ENCODE measurements at regions not wholly inside any gene's neighbourhood (a gene's known extent, or its start where the extent isn't known, plus 50 kb on each side); places are given as distances from the start of the nearest gene placed in this dataset.
A peak's percentile ranks its signal among the peaks of the same experiment; 100 is the strongest.
"Not testable (repeated sequence)": the region's sequence is repeated elsewhere in the genome, so short reads cannot be mapped to it uniquely, and the experiment has no call there.

DNA sequence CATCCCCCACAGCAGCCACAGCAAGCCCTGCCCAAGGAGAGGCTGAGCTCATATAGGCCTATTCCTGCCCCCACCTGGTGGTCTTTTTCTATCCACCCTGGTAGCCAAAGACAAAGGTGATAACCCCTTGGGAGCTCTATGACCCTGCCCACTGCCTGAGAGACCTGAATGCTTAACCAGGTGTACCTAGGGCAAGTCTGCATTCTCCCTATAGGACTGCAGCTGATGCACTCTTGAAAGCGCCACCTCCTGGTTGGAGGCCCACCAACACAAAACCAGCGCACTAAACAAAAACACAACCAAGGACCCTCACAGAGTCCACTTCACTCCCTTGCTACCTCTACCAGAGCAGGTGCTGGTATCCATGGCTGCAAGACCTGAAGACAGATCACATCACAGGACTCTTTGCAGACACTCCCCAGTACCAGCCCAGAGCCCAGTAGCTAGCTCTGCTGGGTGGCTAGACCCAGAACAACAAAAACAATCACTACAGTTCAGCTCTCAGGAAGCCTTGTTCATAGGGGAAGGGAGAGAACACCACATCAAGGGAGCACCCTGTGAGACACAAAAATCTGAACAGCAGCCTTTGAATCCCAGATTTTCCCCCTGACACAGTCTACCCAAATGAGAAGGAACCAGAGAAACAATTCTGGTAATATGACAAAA lies 72.8 kb upstream of the SORL1 start:
- DNase-seq (ENCODE audit: low spot score); H3K27ac Mint-ChIP-seq; H3K9me3 Mint-ChIP-seq; H3K36me3 Mint-ChIP-seq (ENCODE audit: low read depth): not testable (repeated sequence)
- Mint-ChIP-seq H3K27me3 (ENCODE audit: low read depth) (peaks cover 10% of the 10 kb centered on the region), H3K4me3 (peak overlapping the region; percentile 25), H3K4me1 (ENCODE audit: low read depth) (peaks cover 37% of the 10 kb centered on the region)

DNA sequence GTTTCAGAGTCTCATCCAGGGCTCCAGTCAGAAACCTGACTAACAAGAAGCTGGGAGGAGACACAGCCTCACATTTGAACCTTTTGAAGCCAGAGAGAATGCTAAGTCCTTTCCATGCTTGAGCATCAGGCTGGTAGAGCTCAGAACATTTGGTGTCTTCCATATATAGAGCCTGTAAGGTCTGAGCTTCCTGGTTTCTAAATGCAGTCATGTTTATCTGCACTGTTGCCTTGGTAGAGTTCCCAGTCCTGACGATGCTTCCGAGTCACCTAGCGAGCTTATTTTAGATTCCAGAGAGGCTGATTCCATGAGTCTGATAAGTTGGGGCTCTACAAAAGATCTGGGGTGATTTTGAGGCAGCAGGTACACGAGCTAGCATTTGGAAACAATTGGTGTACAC lies 68.4 kb upstream of the SORL1 start:
- Mint-ChIP-seq H3K27me3 (ENCODE audit: low read depth) (peaks cover 12% of the 10 kb centered on the region), H3K36me3 (ENCODE audit: low read depth) (no peaks in the 10 kb centered on the region), H3K4me3 (no peak overlapping the region), H3K9me3 (no peaks in the 10 kb centered on the region), H3K27ac (no peak overlapping the region), H3K4me1 (ENCODE audit: low read depth) (peaks cover 18% of the 10 kb centered on the region)
- no peak for DNase-seq (ENCODE audit: low spot score)

DNA sequence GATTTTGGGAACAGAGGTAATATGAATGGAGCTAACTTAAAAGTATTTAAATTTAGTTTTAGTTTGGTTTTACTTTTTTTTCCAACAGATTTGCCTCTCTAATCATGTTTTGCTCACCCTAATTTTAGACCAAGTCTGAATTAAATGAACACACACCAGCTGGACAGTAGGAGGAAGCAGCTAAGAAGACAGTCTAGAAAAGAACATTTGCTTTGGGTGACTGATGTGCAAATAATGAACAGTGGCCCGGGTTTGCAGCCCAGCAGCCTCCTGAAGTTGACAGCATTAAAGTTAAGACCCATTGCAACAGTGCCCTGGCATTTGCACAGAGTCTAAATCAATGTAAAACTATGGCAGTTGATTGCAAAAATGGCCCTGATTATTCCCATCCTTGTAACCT lies 66.4 kb upstream of the SORL1 start:
- no peak overlapping the region for H3K27ac Mint-ChIP-seq
- H3K27me3 Mint-ChIP-seq (ENCODE audit: low read depth) = peaks cover 2% of the 10 kb centered on the region
- H3K36me3 Mint-ChIP-seq (ENCODE audit: low read depth) = no peaks in the 10 kb centered on the region
- no peak for DNase-seq (ENCODE audit: low spot score)
- H3K4me3 Mint-ChIP-seq = no peak overlapping the region
- H3K4me1 Mint-ChIP-seq (ENCODE audit: low read depth) = peaks cover 2% of the 10 kb centered on the region
- H3K9me3 Mint-ChIP-seq = no peaks in the 10 kb centered on the region
